AG04449 (cell line): ENCODE measurements at regions not wholly inside any gene's neighbourhood (a gene's known extent, or its start where the extent isn't known, plus 50 kb on each side); places are given as distances from the start of the nearest gene placed in this dataset.

Experiments
- CTCF ChIA-PET: fragments of 350-600 bp; formaldehyde crosslinking; extraction: SDS; loops from one replicate; lab custom pipeline; 2021; ENCODE audit warnings: antibody characterized with exemption; lab: Yijun Ruan, JAX
- POLR2A ChIA-PET: fragments of 400-600, 350-600 bp; formaldehyde crosslinking; extraction: SDS; loops from one replicate; lab custom pipeline; 2020; ENCODE audit warnings: antibody characterized with exemption, inconsistent platforms; lab: Yijun Ruan, JAX
- DNase-seq: peaks from one replicate; pipeline ENCODE4 v3.0.0-alpha.2; 2010; ENCODE audit warnings: low read depth, low spot score
- H3K4me3 ChIP-seq: 2 replicates; pipeline ENCODE4 v1.5.1; 2011; ENCODE audit warnings: low read depth, mild to moderate bottlenecking, control low read depth, low read length
- CTCF ChIP-seq: IDR thresholded peaks from one replicate; pipeline ENCODE4 v1.5.1; 2011; ENCODE audit warnings: mild to moderate bottlenecking, moderate library complexity, low read length, control low read depth, inconsistent platforms; ENCODE audit not compliant: insufficient read depth; ENCODE audit errors: missing control alignments

GRCh38 chr5:118459490-118459889 is 528.9 kb downstream of the DTWD2 start:
- TF ChIP-seq CTCF = no peak
- ChIA-PET CTCF (no interaction called here), POLR2A (no interaction called here)
- no peak overlapping the region for H3K4me3 ChIP-seq
- DNase-seq = no peak

- no peak for TF ChIP-seq CTCF
- no peak overlapping the region for H3K4me3 ChIP-seq
- ChIA-PET CTCF (no interaction called here), POLR2A (no interaction called here)
- DNase-seq = no peak
Measured at GRCh38 chr5:118456085-118456484, 532.3 kb downstream of the DTWD2 start.

GRCh38 chr5:118451697-118452247 is 536.6 kb downstream of the DTWD2 start:
- no peak for DNase-seq
- TF ChIP-seq CTCF = no peak
- ChIA-PET POLR2A (no interaction called here), CTCF (no interaction called here)
- H3K4me3 ChIP-seq = no peak overlapping the region

GRCh38 chr5:118450554-118451332 is 537.6 kb downstream of the DTWD2 start:
- ChIA-PET CTCF (no interaction called here), POLR2A (no interaction called here)
- DNase-seq = no peak
- no peak for TF ChIP-seq CTCF
- H3K4me3 ChIP-seq = no peak overlapping the region

- H3K4me3 ChIP-seq = no peak overlapping the region
- POLR2A ChIA-PET = no interaction called here
- no peak for DNase-seq
- TF ChIP-seq CTCF = no peak
- CTCF ChIA-PET = no interaction called here
Measured at GRCh38 chr5:118447350-118447749, 541.0 kb downstream of the DTWD2 start.

- CTCF ChIA-PET = no interaction called here
Measured at GRCh38 chr5:118441956-118442355, 546.4 kb downstream of the DTWD2 start.

More at GRCh38 chr5:118441956-118442355, 546.4 kb downstream of the DTWD2 start:
- H3K4me3 ChIP-seq = no peak overlapping the region
- no peak for DNase-seq
- no peak for TF ChIP-seq CTCF
- POLR2A ChIA-PET = no interaction called here
